GM12892 (cell line): ENCODE measurements at regions not wholly inside any gene's neighbourhood (a gene's known extent, or its start where the extent isn't known, plus 50 kb on each side); places are given as distances from the start of the nearest gene placed in this dataset.

Experiments
- POLR2A ChIP-seq: IDR thresholded peaks from 2 replicates; pipeline ENCODE4 v1.6.1; 2011; ENCODE audit warnings: low read depth, low read length, control low read depth
- POLR2AphosphoS5 ChIP-seq: IDR thresholded peaks from 2 replicates; pipeline ENCODE4 v1.6.1; 2011; ENCODE audit warnings: low read depth, low read length, control low read depth

- no peak for TF ChIP-seq POLR2A
- TF ChIP-seq POLR2AphosphoS5 = no peak
These were observed 705.1 kb upstream of the GCFC2 start for GRCh38 chr2:76415821-76416220.
